SU-DHL-6 (cell line): ENCODE measurements at regions not wholly inside any gene's neighbourhood (a gene's known extent, or its start where the extent isn't known, plus 50 kb on each side); places are given as distances from the start of the nearest gene placed in this dataset.

Experiments
- CTCF ChIP-seq: fragments of 200-600 bp; sonication (generic); IDR thresholded peaks from one replicate; pipeline ENCODE4 v1.5.1; 2017; ENCODE audit warnings: antibody characterized with exemption, mild to moderate bottlenecking, low read length, moderate library complexity; ENCODE audit not compliant: insufficient read depth, poor library complexity, severe bottlenecking
- EZH2phosphoT487 ChIP-seq: fragments of 200-600 bp; sonication (generic), shearing (Covaris generic); conservative IDR thresholded peaks from 2 replicates; pipeline ENCODE4 v1.6.1; 2018; ENCODE audit warnings: mild to moderate bottlenecking, antibody characterized with exemption, low read length, moderate library complexity, mixed read lengths

DNA sequence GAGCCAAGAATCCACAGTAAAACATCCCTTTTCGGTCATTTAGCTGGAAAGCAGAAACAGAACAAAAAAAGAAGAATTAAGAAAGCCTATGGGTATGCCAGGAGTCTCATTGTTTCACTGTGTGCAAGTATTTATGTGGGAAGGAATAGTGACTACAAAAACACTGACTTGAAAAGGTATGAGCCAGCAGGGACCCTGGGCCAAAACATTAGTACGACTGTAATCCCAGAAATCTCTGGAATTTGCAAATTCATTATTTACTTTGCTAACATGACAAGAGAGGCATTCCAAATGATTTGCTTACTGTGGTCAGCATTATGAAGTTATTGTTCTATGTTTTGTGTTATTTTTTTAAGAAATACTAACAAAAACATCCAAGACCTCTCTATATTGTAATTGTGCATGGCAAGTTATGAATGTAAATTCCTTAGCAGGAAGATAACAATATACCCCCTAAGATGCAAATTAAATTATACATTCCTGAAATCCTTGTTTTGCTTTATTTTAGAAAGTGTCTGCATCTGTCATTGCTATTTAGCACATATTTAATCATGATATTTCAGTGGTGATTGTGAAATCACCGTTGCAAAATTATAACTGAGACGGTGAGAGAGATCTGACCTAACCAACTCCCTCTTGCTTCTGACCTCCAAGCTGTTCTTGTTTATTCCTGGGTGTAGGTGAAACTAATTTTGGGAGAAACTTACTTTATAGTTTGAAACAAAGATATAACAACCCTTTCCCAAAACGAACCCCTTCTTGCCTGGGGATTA is 299.2 kb downstream of the ZPLD1 start:
- TF ChIP-seq CTCF: no peak
- TF ChIP-seq EZH2phosphoT487: no peak
